GM19438 (cell line): ENCODE measurements at regions not wholly inside any gene's neighbourhood (a gene's known extent, or its start where the extent isn't known, plus 50 kb on each side); places are given as distances from the start of the nearest gene placed in this dataset.

Experiments used
- ATAC-seq: cut with Tn5 transposase; IDR thresholded peaks from one replicate; pipeline ENCODE4 v1.9.1; 2021; ENCODE audit warnings: low read depth; ENCODE audit not compliant: unreplicated experiment

GRCh38 chr10:131478377-131478989 is 167.0 kb upstream of the TCERG1L start:
- ATAC-seq, result no peak

- no peak for ATAC-seq
Observed at GRCh38 chr10:131480066-131480465, 168.5 kb upstream of the TCERG1L start.

- no peak for ATAC-seq
Observed at GRCh38 chr10:131480861-131481260, 169.3 kb upstream of the TCERG1L start.

- ATAC-seq, result no peak
Observed at GRCh38 chr10:131485732-131486131, 174.2 kb upstream of the TCERG1L start.

GRCh38 chr10:131487822-131488221 is 176.3 kb upstream of the TCERG1L start:
- no peak for ATAC-seq

GRCh38 chr10:131490991-131491594 is 179.6 kb upstream of the TCERG1L start:
- ATAC-seq, result no peak

- no peak for ATAC-seq
Observed at GRCh38 chr10:131492211-131492857, 180.8 kb upstream of the TCERG1L start.

- no peak for ATAC-seq
Observed at GRCh38 chr10:131493432-131493831, 181.9 kb upstream of the TCERG1L start.

GRCh38 chr10:131494451-131494850 is 182.9 kb upstream of the TCERG1L start:
- ATAC-seq, result no peak

GRCh38 chr10:131495224-131495623 is 183.7 kb upstream of the TCERG1L start:
- ATAC-seq, result no peak

GRCh38 chr10:131495892-131496291 is 184.4 kb upstream of the TCERG1L start:
- ATAC-seq, result no peak

- no peak for ATAC-seq
Observed at GRCh38 chr10:131496351-131497052, 185.0 kb upstream of the TCERG1L start.

GRCh38 chr10:131499566-131499965 is 188.0 kb upstream of the TCERG1L start:
- no peak for ATAC-seq

- ATAC-seq, result no peak
Observed at GRCh38 chr10:131500181-131500580, 188.7 kb upstream of the TCERG1L start.

- ATAC-seq, result no peak
Observed at GRCh38 chr10:131500892-131501291, 189.4 kb upstream of the TCERG1L start.

- no peak for ATAC-seq
Observed at GRCh38 chr10:131503992-131504391, 192.5 kb upstream of the TCERG1L start.

- ATAC-seq, result no peak
Observed at GRCh38 chr10:131511391-131511790, 199.9 kb upstream of the TCERG1L start.

GRCh38 chr10:131512852-131513251 is 201.3 kb upstream of the TCERG1L start:
- ATAC-seq, result no peak

GRCh38 chr10:131513445-131513844 is 201.9 kb upstream of the TCERG1L start:
- no peak for ATAC-seq

- ATAC-seq, result no peak
Observed at GRCh38 chr10:131513901-131514300, 202.4 kb upstream of the TCERG1L start.

- ATAC-seq, result no peak
Observed at GRCh38 chr10:131514454-131514853, 202.9 kb upstream of the TCERG1L start.
